ENCODE measurements at regions not wholly inside any gene's neighbourhood (a gene's known extent, or its start where the extent isn't known, plus 50 kb on each side); places are given as distances from the start of the nearest gene placed in this dataset.

GRCh38 chr21:35428937-35429336 lies 379.8 kb upstream of the RUNX1 start:
- H3K27ac Mint-ChIP-seq (ENCODE audit: unreplicated experiment), result no peak overlapping the region
- H3K4me3 Mint-ChIP-seq, result no peak overlapping the region
- H3K36me3 Mint-ChIP-seq (ENCODE audit: low read depth), result peaks cover 6% of the 10 kb centered on the region
- no peak for DNase-seq (ENCODE audit: low read depth, low spot score)
- H3K9me3 Mint-ChIP-seq, result peaks cover 7% of the 10 kb centered on the region
- TF ChIP-seq CTCF (conservative IDR thresholded peaks at IDR 0.05), result no peak
- H3K4me1 Mint-ChIP-seq, result peaks cover 6% of the 10 kb centered on the region
- H3K27me3 Mint-ChIP-seq (ENCODE audit: low read depth), result peaks cover 9% of the 10 kb centered on the region

GRCh38 chr21:35428489-35428888 lies 379.4 kb upstream of the RUNX1 start:
- TF ChIP-seq CTCF (conservative IDR thresholded peaks at IDR 0.05), result no peak
- peaks cover 6% of the 10 kb centered on the region for H3K36me3 Mint-ChIP-seq (ENCODE audit: low read depth)
- H3K27ac Mint-ChIP-seq (ENCODE audit: unreplicated experiment), result no peak overlapping the region

GRCh38 chr21:35428001-35428320 lies 378.9 kb upstream of the RUNX1 start:
- no peak for TF ChIP-seq CTCF (conservative IDR thresholded peaks at IDR 0.05)

More at GRCh38 chr21:35428489-35428888, 379.4 kb upstream of the RUNX1 start:
- no peak overlapping the region for H3K4me3 Mint-ChIP-seq
- H3K4me1 Mint-ChIP-seq, result peaks cover 6% of the 10 kb centered on the region
- H3K27me3 Mint-ChIP-seq (ENCODE audit: low read depth), result peaks cover 9% of the 10 kb centered on the region
- no peak for DNase-seq (ENCODE audit: low read depth, low spot score)
- peaks cover 7% of the 10 kb centered on the region for H3K9me3 Mint-ChIP-seq

GRCh38 chr21:35427320-35428000 lies 378.4 kb upstream of the RUNX1 start:
- H3K4me1 Mint-ChIP-seq, result peaks cover 6% of the 10 kb centered on the region

More at GRCh38 chr21:35428001-35428320, 378.9 kb upstream of the RUNX1 start:
- peaks cover 6% of the 10 kb centered on the region for H3K36me3 Mint-ChIP-seq (ENCODE audit: low read depth)
- H3K27me3 Mint-ChIP-seq (ENCODE audit: low read depth), result peaks cover 9% of the 10 kb centered on the region
- H3K4me1 Mint-ChIP-seq, result peaks cover 6% of the 10 kb centered on the region
- H3K9me3 Mint-ChIP-seq, result peaks cover 7% of the 10 kb centered on the region
- no peak overlapping the region for H3K4me3 Mint-ChIP-seq
- no peak overlapping the region for H3K27ac Mint-ChIP-seq (ENCODE audit: unreplicated experiment)
- DNase-seq (ENCODE audit: low read depth, low spot score), result no peak

GRCh38 chr21:35426897-35427296 lies 377.8 kb upstream of the RUNX1 start:
- H3K36me3 Mint-ChIP-seq (ENCODE audit: low read depth), result peaks cover 3% of the 10 kb centered on the region
- H3K27ac Mint-ChIP-seq (ENCODE audit: unreplicated experiment), result no peak overlapping the region
- TF ChIP-seq CTCF (conservative IDR thresholded peaks at IDR 0.05), result no peak
- no peak for DNase-seq (ENCODE audit: low read depth, low spot score)
- peaks cover 9% of the 10 kb centered on the region for H3K27me3 Mint-ChIP-seq (ENCODE audit: low read depth)
- H3K4me3 Mint-ChIP-seq, result no peak overlapping the region
- peaks cover 7% of the 10 kb centered on the region for H3K9me3 Mint-ChIP-seq
- H3K4me1 Mint-ChIP-seq, result peaks cover 6% of the 10 kb centered on the region

More at GRCh38 chr21:35427320-35428000, 378.4 kb upstream of the RUNX1 start:
- DNase-seq (ENCODE audit: low read depth, low spot score), result no peak
- peaks cover 4% of the 10 kb centered on the region for H3K36me3 Mint-ChIP-seq (ENCODE audit: low read depth)
- H3K27ac Mint-ChIP-seq (ENCODE audit: unreplicated experiment), result no peak overlapping the region
- H3K4me3 Mint-ChIP-seq, result no peak overlapping the region
- TF ChIP-seq CTCF (conservative IDR thresholded peaks at IDR 0.05), result no peak
- peaks cover 6% of the 10 kb centered on the region for H3K9me3 Mint-ChIP-seq
- H3K27me3 Mint-ChIP-seq (ENCODE audit: low read depth), result peaks cover 9% of the 10 kb centered on the region
